ENCODE measurements at regions not wholly inside any gene's neighbourhood (a gene's known extent, or its start where the extent isn't known, plus 50 kb on each side); places are given as distances from the start of the nearest gene placed in this dataset.

DNA sequence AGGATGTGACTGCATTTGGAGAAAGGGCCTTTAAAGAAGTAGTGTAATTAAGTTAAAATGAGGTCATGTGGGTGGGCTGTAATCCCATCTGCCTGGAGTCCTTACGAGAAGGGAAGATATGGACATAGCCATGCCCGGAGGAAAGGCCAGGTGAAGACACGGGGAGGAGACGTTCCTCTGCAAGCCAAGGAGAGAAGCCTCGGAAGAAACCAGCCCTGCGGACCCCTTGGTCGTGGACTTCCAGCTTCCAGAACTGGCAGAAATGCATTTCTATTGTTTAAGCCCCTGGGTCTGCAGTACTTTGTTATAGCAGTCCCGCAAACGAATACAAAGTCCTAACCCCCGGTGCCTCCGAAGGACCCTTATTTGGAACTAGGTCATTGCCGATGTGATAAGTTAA is 87.6 kb upstream of the TAF1B start:
- DNase-seq (ENCODE audit: low read depth in 1 of 2, low spot score in 1 of 2) = no peak
- in situ Hi-C loops (cut with HindIII; ENCODE audit: low pct_unique_long_range_greater_than_20kb, low sequenced_read_pairs) = no loop called here
- TF ChIP-seq JUND (IDR thresholded peaks at IDR 0.05; ENCODE audit: low read depth) = no peak

DNA sequence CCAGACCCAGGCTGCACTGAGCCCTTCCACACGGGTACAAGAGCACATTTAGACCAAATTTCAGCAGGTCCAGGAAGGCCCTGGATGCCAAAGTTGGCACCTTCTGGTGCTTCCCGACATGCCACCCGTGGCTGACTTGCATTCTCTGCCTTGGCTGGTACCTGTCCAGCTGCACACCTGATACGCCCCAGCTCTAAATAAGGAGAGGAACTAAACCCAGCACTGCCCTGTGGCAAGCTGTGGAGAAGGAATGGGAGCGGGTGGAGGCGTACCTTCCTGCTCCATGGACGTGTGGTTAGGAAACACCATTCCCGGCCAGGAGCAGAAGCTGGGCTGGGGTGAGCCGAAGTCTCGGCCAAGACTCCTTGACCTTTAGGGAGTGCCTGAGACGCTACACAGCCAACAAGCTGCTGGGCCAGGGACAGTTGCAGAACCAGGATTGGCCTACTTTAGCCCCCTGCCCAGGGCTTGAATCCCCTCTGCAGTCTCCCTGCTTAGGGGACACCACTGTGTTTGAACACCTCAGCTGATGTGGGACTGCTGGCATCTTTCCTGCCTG is 86.5 kb upstream of the TAF1B start:
- in situ Hi-C loops (cut with HindIII; ENCODE audit: low pct_unique_long_range_greater_than_20kb, low sequenced_read_pairs) = no loop called here
- no peak for DNase-seq (ENCODE audit: low read depth in 1 of 2, low spot score in 1 of 2)
- no peak for TF ChIP-seq JUND (IDR thresholded peaks at IDR 0.05; ENCODE audit: low read depth)

DNA sequence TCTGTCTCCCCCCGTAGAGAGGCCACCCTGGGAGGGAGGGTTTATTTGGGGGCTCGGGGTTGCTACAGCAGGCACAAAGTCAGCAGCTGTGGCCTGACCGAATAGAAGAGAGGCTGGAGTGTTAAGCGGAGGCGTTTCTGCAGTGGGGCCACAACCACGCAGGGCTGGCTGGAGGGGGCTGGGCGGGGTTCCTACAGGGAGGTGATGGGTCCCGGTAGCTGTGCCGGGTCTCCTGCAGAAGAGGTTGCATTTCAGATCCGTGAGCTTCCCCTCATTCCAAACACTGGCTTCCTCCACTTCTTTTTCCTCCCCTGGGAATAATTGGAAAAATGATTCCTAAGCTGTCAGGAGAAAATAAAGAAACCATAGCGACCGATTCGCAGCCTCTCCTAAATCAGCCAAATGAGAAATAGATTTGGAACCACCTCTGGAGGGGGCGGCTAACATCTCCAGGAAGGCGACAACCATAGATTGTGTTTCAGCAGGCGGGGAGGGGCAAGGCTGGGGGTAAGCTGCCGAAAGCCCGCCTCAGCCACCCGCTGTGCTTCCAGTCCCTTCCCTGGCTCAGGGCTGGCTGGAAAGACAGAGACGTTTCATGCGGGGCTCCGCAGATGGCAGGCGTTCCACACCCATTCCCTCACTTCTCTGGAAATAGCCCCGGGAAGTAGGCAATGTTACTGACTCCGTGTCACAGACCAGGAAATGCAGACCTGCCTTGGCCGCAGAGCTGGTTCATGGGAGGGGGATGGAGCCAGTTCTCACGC is 85.6 kb upstream of the TAF1B start:
- peak in 1 of 2 experiments; percentile 46 for DNase-seq (ENCODE audit: low read depth in 1 of 2, low spot score in 1 of 2)
- in situ Hi-C loops (cut with HindIII; ENCODE audit: low pct_unique_long_range_greater_than_20kb, low sequenced_read_pairs) = no loop called here
- no peak for TF ChIP-seq JUND (IDR thresholded peaks at IDR 0.05; ENCODE audit: low read depth)

DNA sequence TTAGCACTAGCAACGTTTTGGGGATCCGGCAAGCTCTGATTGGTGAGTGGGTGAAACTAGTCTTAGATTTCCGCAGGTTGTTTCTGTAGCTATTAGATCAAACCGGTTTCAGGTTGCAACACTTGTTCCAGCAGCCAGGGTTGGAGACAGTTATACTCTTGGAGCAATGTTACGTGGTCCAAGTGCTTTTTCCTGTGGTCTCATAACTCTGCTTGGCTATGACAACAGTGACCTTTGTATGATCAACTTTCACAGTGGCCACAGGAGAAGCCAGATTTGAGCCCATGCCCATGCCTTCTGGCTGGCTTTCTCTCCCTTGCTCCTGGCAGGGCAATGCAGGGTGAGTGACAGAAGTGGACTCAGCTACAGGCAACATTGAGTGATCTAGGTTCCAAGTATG is 84.5 kb upstream of the TAF1B start:
- no peak for TF ChIP-seq JUND (IDR thresholded peaks at IDR 0.05; ENCODE audit: low read depth)
- in situ Hi-C loops (cut with HindIII; ENCODE audit: low pct_unique_long_range_greater_than_20kb, low sequenced_read_pairs) = no loop called here
- DNase-seq (ENCODE audit: low read depth in 1 of 2, low spot score in 1 of 2) = no peak

DNA sequence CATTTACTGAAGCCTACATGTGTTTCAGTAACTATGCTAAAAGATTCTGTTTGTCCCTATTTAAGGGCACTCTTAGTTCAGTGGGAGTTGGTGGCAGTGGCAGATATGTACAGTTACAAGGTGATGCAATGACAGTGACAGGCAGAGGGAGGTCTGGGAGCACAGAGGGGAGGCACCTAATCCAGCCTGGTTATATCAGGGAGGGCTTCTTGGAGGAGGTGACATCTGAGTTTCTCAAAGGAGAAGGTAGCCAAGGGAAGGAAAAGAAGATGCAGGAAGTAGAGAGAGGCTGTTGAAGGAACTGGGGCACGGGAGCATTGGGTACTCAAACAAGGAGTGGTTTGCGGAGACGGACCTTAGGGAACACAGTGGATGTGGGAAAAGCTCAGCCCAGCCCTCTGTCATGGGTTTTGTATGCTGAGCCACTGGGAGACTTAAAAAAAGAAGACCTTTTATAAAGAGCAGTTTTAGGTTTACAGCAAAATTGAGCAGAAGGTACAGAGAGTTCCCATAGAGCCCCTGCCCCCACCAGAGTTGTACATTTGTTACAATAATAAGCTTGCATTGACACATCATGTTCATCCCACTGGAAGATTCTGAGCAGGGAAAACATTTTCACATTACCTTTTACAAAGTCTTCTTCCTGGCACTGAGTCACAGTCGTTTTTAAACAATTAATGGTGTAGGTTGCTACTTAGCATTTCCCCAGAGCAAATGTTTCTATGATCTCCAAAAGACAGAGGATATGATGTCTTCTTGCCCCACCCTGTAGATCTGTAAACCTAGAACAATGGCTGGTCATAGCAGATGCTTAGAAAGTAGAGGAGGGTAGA is 83.0 kb upstream of the TAF1B start:
- in situ Hi-C loops (cut with HindIII; ENCODE audit: low pct_unique_long_range_greater_than_20kb, low sequenced_read_pairs) = no loop called here
- no peak for TF ChIP-seq JUND (IDR thresholded peaks at IDR 0.05; ENCODE audit: low read depth)
- DNase-seq (ENCODE audit: low read depth in 1 of 2, low spot score in 1 of 2) = no peak

DNA sequence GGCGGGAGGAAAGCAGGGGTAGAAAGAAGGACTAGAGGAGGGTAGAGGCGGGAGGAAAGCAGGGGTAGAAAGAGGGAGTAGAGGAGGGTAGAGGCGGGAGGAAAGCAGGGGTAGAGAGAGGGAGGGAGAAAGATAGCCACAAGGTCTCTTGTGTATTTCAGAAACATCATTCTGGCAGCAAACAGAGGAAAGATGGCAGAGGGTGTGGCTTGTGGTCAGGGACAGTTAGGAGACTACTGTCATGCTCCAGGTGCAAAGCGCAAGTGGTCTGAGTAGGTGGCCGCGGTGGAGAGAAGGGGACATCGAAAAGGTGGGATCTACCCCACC is 82.4 kb upstream of the TAF1B start:
- in situ Hi-C loops (cut with HindIII; ENCODE audit: low pct_unique_long_range_greater_than_20kb, low sequenced_read_pairs) = no loop called here
- no peak for TF ChIP-seq JUND (IDR thresholded peaks at IDR 0.05; ENCODE audit: low read depth)

DNA sequence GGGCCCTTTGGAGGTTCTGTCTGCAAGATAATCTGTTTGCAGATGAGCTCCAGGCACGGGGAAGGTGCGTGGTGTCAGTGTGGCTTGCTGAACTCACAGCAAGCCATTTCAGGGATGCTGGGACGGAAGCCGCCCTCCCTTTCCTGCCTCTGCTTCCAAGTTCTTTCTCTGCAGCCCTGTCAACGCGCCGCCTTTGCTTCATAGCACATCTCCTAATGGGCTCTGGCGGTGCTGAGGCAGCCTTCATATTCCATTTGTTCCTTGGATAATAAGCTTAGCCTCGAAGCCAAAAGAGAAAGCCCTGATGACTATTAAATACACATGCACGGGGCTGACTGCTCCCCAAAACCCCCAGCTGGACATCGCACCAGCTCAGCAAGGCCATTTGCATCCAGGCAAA is 81.7 kb upstream of the TAF1B start:
- DNase-seq (ENCODE audit: low read depth in 1 of 2, low spot score in 1 of 2) = no peak
- in situ Hi-C loops (cut with HindIII; ENCODE audit: low pct_unique_long_range_greater_than_20kb, low sequenced_read_pairs) = no loop called here
- no peak for TF ChIP-seq JUND (IDR thresholded peaks at IDR 0.05; ENCODE audit: low read depth)

More for the DNA sequence above, 82.4 kb upstream of the TAF1B start:
- no peak for DNase-seq (ENCODE audit: low read depth in 1 of 2, low spot score in 1 of 2)

DNA sequence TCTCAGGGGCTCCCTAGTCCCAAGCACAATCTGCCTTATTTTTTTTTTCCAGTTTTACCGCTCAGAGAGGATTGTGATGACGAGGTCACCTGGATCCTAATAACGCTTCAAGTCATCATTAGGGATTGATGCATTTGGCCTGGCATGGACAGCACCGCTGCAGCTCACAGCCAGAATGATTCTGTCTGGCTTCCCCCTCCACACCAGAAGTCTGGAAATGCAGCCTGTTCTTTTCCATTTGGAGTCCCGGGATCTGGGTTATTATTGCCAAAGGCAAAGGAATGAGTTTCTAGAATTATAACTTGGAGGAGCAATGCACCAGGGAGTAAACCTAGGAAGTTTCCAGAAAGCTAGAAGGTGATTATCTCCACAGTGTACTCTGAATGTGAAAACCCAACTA is 81.1 kb upstream of the TAF1B start:
- in situ Hi-C loops (cut with HindIII; ENCODE audit: low pct_unique_long_range_greater_than_20kb, low sequenced_read_pairs) = no loop called here
- no peak for DNase-seq (ENCODE audit: low read depth in 1 of 2, low spot score in 1 of 2)
- no peak for TF ChIP-seq JUND (IDR thresholded peaks at IDR 0.05; ENCODE audit: low read depth)

DNA sequence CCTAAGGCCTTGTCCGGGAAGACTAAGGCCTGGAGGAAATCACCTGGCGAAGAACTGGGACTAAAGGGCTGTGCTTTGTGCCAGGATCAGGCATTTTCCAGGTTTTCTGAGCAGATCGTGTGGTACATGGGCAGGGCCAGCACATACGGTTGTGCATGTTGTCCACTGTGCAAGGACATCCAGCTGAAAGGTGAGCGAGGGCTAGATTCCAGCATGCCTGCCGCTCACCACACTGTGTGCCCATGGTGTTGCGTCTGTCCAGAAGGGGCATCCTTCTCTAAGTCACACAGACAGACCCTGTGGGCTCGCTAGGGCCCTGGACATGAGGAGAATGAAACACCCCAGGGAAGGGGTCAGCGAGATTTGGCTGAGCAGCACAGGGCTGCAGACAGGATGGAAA is 80.3 kb upstream of the TAF1B start:
- in situ Hi-C loops (cut with HindIII; ENCODE audit: low pct_unique_long_range_greater_than_20kb, low sequenced_read_pairs) = no loop called here
- TF ChIP-seq JUND (IDR thresholded peaks at IDR 0.05; ENCODE audit: low read depth) = no peak
- no peak for DNase-seq (ENCODE audit: low read depth in 1 of 2, low spot score in 1 of 2)

DNA sequence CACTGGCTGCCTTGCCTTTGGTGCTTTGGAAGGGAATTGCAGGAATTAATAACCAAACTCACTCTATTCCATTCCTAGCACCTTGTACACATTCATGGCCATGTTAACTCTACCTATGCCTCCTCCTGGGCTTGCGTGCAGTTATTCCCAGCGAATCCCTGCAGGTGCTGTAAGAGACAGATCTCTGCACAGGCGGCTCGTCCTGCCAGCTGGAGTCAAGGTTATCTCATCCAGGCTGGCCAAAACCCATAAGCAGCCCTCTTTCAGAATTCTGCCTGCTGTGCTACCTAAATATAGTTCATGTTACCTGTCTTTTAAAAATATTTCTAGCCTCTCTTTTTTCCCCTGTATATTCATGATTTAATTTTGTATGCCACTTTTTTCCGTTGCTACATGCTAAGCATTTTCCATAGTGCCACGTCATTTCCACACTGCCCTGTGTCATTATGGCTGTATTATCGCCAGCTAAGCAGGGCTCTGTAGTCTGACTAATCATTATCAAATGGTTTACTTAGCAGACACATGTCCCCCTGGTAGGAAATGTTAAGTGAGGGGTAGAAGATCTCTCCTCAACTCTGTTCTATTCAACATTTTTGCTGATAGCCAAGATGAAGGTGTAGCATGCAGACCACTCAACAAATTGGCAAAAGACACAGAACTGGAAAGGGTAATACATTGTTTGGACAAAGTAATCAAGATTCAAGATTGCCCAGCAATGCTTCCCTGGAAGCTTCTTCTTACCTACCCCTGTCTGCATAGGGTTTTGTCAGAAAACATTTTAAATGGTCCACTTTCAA is 79.7 kb upstream of the TAF1B start:
- DNase-seq (ENCODE audit: low read depth in 1 of 2, low spot score in 1 of 2) = no peak
- in situ Hi-C loops (cut with HindIII; ENCODE audit: low pct_unique_long_range_greater_than_20kb, low sequenced_read_pairs) = no loop called here
- TF ChIP-seq JUND (IDR thresholded peaks at IDR 0.05; ENCODE audit: low read depth) = no peak

DNA sequence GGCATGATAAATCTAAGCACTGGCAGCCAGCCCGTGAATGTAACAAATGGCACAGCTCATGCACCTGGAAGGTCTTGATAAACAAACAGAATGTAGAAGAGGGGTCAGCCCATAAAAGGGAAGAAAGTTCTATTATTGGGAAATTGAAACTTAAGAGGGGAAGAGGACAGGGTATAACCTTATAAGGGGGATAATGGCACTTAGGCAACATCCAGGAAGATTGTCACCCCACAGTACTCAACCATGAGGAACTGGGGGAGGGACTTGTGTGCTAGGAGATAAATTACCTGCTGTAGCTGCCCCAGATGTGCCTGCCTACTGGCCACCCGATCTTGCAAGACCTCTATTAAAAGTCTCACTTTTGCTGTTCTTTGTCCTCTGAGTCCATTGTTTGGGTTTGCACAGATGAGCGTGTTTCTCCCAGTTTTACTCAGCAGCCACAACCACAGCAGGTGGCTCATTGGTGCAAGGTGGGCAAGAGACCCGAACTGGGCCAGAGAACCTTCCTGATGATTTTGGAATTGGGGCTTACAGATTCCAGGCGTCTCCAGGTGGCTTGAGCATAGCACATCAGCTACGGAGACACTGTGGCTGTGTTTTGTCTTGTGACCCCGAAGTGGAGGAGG is 79.0 kb upstream of the TAF1B start:
- DNase-seq (ENCODE audit: low read depth in 1 of 2, low spot score in 1 of 2) = no peak
- no peak for TF ChIP-seq JUND (IDR thresholded peaks at IDR 0.05; ENCODE audit: low read depth)
- in situ Hi-C loops (cut with HindIII; ENCODE audit: low pct_unique_long_range_greater_than_20kb, low sequenced_read_pairs) = no loop called here

Measured in T47D (cell line).